Bronchial epithelial cell (primary cell): ENCODE measurements at regions not wholly inside any gene's neighbourhood (a gene's known extent, or its start where the extent isn't known, plus 50 kb on each side); places are given as distances from the start of the nearest gene placed in this dataset.
"Not testable (repeated sequence)": the region's sequence is repeated elsewhere in the genome, so short reads cannot be mapped to it uniquely, and the experiment has no call there.

Experiments used
- DNase-seq: peaks from one replicate; pipeline ENCODE4 v3.0.0-alpha.2; 2010; ENCODE audit warnings: low read depth
- FAIRE-seq: peaks from 2 replicates; lab custom pipeline; 2011; peaks lifted over from hg19 to GRCh38; lab: Jason Lieb, UNC
- H3K27me3 ChIP-seq: 2 replicates; pipeline ENCODE4 v1.5.1; 2011; ENCODE audit warnings: low read length; ENCODE audit not compliant: control insufficient read depth, insufficient read depth
- H3K36me3 ChIP-seq: 2 replicates; pipeline ENCODE4 v1.5.1; 2011; ENCODE audit warnings: low read length; ENCODE audit not compliant: control insufficient read depth, insufficient read depth
- H3K4me3 ChIP-seq: 2 replicates; pipeline ENCODE4 v1.5.1; 2011; ENCODE audit warnings: mild to moderate bottlenecking, low read depth, low read length, control low read depth
- CTCF ChIP-seq: IDR thresholded peaks from 2 replicates; pipeline ENCODE4 v1.5.1; 2011; ENCODE audit warnings: mild to moderate bottlenecking, moderate library complexity, low read length, control low read depth, inconsistent platforms; ENCODE audit not compliant: insufficient read depth, severe bottlenecking

GRCh38 chr1:192491804-192492554, 83.6 kb upstream of the RGS1 start:
- Histone ChIP-seq H3K27me3 (no peaks in the 10 kb centered on the region), H3K36me3 (no peaks in the 10 kb centered on the region), H3K4me3 (no peak overlapping the region)
- DNase-seq = peak; percentile 23
- TF ChIP-seq CTCF = no peak
- no peak for FAIRE-seq

GRCh38 chr1:192493584-192493983, 82.0 kb upstream of the RGS1 start:
- Histone ChIP-seq H3K4me3 (no peak overlapping the region), H3K36me3 (no peaks in the 10 kb centered on the region), H3K27me3 (no peaks in the 10 kb centered on the region)
- FAIRE-seq (no peak), DNase-seq (no peak)
- no peak for TF ChIP-seq CTCF

GRCh38 chr1:192496369-192497056, 79.1 kb upstream of the RGS1 start:
- no peak overlapping the region for H3K4me3 ChIP-seq
- no peaks in the 10 kb centered on the region for H3K36me3 ChIP-seq
- no peak for TF ChIP-seq CTCF
- no peak for DNase-seq
- no peaks in the 10 kb centered on the region for H3K27me3 ChIP-seq
- no peak for FAIRE-seq

GRCh38 chr1:192497214-192497794, 78.3 kb upstream of the RGS1 start:
- Histone ChIP-seq H3K27me3 (no peaks in the 10 kb centered on the region), H3K36me3 (no peaks in the 10 kb centered on the region), H3K4me3 (no peak overlapping the region)
- DNase-seq = no peak
- no peak for FAIRE-seq
- no peak for TF ChIP-seq CTCF

GRCh38 chr1:192498092-192498491, 77.5 kb upstream of the RGS1 start:
- H3K27me3 ChIP-seq, FAIRE-seq, DNase-seq, H3K36me3 ChIP-seq, H3K4me3 ChIP-seq: not testable (repeated sequence)

- not testable (repeated sequence) for H3K36me3 ChIP-seq, DNase-seq, FAIRE-seq, H3K27me3 ChIP-seq, H3K4me3 ChIP-seq
Observed at GRCh38 chr1:192499061-192499581, 76.5 kb upstream of the RGS1 start.

GRCh38 chr1:192500541-192500940, 75.0 kb upstream of the RGS1 start:
- H3K4me3 ChIP-seq, H3K27me3 ChIP-seq, FAIRE-seq, H3K36me3 ChIP-seq, DNase-seq: not testable (repeated sequence)
